RPMI7951 (cell line): ENCODE measurements at regions not wholly inside any gene's neighbourhood (a gene's known extent, or its start where the extent isn't known, plus 50 kb on each side); places are given as distances from the start of the nearest gene placed in this dataset.

Source experiments
- DNase-seq: peaks from one replicate; pipeline ENCODE4 v3.0.0-alpha.2; 2012; ENCODE audit warnings: low read depth

DNA sequence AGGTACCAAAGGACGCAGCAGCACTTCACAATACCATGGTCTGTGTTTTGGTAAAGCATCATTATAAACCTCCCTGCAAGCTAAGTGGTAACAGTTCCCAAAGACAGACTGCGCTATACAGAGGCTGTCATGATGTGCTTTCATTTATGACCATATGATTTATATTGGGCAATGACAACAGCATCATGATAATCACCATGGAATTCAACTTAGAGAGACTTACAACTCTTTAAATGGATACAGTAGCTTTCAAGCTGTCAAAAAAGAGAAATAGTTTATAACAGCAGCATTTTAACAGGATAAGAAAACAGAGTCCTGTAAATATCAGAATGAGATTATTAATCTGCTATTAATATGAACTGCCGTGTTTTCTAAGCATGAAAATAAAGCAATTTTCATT lies 341.7 kb downstream of the GPR37 start:
- DNase-seq: no peak

DNA sequence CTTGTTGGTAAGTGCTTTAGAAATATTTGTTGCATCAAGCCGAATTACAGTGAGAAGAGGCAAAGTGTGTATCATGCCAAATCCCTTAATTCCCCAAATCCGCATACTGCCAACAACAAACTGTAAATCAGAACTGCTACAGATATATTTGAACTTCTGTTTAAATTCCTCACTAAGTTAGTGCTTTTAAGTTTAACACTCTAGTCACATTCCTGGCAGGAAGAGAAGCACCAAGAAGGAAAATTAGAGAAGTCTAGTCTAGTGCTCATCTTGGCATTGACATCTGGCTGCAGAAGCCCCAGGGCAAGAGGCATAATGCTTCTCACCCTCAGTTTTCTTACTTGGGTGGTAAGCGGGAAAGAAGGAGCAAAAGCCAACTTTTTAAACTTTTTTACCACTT lies 343.5 kb downstream of the GPR37 start:
- no peak for DNase-seq

DNA sequence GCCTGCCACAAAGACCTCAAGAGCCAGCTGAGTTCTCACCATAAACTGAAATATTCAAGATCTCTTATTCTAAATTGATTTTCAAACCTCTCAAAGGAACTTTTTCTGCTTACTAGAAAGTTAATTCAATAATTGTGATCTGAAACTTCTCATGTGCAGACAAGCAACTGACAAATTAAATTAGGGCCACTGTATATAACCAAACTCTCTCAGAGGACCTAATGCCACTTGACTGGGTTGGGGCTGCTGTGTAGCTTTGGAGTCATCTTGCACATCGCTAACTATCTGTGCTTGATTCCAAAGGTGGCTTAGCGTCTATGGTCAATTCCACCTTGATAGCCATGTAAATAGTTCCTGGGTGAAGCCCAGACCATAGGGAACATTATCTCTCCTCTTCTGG lies 345.2 kb downstream of the GPR37 start:
- no peak for DNase-seq

DNA sequence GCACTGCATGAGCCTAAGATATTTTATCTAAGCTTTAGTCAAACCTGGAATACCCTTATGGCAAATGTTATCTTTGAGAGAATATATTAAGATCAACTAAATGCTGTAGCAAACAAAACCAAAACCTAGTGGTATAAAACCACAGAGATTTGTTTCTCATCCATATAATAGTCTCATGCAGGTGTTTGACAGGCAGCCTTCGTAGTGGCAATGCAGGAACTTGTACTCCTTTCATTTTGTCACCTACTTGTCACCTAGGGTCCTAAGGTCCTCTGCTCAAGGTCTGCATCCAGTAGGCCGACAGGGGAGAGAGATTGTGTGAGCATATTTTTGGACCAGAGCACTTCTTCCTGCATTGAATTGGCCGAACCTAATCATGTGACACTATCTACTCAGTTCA lies 352.6 kb downstream of the GPR37 start:
- DNase-seq: no peak

DNA sequence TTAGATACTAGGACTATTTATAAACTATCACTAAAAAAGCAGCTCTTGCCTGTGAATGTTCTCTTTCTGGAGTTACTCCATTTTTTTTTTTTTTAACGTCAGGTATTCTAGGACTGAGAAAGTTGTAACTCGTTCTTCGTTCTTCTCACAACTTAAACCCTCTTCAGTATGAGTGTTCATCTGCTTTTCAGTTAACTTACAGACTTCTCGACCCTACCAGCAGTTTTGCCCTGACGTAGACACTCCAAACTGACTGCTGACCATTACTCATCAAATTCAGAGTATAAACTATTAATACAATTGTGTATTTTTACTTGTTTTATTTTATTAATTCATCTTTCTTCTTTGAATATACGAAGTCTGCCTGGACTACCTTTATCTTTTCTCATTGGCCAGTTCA lies 353.1 kb downstream of the GPR37 start:
- DNase-seq: no peak

DNA sequence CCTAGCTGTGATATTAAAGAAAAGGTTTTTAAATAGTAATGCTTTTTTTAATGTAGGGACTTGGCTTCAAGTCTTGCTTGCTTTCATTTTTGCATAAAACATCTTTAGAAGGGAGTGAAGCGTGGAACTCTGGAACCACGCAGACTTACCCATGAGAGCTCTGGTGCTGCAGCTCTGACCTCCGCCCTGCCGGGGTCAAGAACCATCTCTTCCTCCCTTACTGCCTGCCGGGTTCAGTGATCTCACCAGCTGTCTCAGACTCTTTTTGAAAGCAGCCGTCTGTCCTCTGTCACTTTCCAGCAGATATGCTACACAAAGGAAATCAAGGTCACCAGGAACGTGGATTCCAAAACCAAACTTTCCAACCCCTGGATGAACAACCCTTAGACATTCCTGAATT lies 353.8 kb downstream of the GPR37 start:
- DNase-seq: no peak

DNA sequence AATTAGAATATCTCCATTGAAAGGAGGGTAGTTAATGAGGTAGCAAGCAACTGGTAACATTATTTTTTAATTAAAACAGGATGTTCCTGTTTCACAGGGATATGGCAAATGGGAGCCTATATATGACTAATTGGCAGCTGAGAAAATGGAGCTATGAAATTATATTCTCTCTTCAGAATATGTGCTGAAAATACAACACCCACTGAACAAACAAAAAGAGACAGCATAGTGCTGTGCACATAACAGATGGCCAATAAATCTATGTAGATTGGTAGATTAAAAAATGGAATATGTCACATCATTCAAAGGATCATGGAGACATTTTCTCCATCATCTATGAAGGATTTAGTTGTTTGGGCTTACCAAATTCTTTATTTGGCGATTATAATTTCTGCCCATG lies 362.0 kb downstream of the GPR37 start:
- DNase-seq: no peak

DNA sequence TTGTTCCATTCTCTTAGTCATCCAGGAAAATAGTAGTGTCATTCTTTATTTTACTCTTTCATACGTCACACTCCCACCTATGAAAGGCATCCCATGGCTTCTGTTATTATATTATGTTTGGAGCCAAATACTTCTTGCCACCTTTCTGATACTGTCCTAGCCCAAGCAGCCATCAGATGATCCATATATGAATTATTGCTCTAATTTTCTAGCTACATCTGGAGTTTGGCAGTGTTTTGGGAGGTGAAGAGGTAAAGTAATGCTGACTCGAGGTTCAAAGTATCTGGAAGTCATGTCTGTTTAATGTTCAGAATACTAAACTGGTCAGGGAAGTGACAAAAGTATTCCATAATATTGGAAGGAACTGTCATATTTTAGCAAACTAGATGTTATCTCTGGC lies 362.5 kb downstream of the GPR37 start:
- no peak for DNase-seq

DNA sequence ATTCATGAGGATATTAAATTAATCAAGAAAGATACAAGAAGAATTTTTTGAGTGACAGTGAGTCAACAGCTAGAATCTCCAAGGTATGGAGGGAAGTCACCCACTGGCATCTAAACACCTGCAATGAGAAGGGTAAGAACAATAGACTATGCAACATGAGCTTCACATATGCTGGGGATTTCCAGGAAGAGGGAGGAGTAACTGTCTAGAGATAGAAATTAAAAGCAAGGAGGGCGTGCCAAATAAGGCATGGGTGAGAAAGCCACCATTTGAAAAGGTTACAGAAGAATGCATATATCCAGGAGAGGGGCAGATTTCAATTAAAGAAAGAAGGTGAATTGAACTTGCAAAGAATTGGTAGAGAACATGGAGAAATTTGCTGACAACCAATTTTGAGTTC lies 365.7 kb downstream of the GPR37 start:
- no peak for DNase-seq

DNA sequence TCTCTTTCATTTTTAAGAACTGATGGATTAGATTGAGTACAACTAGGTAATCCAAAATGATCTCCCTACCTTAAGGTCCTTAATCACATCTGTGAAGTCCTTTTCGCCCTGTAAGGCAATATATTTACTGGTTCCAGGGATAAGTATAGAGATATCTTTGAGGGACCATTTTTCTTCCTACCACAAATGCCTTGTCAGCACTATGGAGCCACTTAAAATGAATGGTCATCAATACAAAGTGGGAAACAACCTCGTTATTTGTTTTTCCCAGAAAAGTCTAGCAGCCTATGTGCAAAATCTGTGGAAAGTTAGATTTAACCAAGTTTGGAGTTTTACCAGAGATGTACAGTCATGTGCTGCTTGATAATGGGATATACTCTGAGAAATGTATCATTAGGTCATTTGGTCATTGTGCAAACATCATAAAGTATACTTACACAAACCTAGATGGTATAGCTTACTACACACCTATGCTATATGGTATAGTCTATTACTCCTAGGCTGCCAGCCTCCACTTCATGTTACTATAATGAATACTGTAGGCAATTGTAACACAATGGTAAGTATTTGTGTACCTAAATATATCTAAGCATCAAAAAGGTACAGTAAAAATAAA lies 366.2 kb upstream of the TMEM229A start:
- no peak for DNase-seq

DNA sequence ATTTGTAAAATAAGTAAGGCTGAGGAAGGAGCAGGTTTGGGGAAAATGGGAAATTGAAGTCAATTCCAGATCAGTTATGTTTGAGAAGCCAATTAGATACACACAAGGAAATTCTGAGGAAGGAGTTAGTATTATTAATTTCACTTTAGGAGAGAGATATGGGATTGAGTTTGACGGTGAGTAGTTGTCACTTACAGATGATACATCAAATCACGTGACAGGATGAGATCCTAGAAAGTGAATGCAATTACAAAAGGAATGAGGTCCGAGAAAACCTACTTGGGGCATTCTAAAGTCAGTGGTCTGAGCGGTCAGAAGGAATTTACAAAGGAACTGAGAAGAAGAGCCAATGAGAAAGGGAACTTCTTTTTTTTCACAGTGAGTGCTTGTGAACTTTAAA lies 364.3 kb upstream of the TMEM229A start:
- no peak for DNase-seq

DNA sequence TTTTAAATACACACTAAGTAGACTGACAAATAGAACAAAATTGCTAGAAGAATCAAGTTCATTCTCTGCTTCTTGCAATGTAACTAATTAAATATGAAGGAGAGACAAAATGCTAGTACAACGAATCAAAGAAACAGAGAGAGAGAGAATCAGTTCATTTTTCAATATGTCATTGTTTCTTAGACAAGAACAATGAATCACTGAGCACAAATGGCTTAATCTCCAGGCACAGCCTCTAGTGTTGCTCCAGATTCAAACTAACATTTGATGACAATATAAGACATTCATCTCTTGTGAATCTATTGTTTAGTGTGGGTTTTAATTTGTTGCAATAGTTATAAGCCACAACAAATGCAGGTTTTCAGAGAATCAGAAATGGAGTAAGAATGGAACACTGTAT lies 357.4 kb upstream of the TMEM229A start:
- no peak for DNase-seq

DNA sequence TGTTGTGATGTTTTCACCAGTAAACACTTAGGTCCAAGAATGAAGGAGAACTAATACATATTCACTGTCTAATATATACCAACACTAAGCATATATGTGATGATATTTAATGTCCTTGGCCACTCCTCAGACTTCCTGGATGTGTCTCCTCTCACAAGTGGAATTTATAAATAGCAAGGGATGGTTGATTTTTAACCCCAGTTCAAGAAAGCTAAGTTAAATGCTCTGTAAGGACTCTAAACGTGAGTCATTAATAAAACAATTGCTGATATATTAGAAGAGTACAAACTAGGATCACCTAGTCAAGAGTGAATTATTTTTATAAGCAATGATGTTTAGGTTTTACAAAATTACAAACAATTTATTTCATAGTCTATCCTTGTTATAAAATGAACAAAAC lies 355.9 kb upstream of the TMEM229A start:
- no peak for DNase-seq

DNA sequence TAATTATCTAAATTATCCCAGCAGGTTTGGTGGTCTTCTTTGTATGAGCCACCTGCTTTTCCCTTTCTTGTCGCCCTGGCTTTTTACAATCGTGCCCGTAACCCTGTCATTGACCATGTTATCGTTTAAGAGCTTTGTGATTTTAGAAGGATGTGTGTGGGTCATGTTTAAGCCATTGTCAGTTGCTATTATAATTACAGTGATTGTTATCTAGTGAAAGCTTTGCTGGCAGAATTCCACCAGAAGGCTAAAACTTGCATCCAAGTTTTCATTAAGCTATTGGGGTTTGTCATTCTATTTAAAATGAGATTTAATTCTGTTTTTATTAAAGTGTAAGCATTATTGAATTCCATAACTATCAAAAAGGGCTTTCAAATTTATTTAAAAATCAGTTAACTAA lies 354.2 kb upstream of the TMEM229A start:
- no peak for DNase-seq

DNA sequence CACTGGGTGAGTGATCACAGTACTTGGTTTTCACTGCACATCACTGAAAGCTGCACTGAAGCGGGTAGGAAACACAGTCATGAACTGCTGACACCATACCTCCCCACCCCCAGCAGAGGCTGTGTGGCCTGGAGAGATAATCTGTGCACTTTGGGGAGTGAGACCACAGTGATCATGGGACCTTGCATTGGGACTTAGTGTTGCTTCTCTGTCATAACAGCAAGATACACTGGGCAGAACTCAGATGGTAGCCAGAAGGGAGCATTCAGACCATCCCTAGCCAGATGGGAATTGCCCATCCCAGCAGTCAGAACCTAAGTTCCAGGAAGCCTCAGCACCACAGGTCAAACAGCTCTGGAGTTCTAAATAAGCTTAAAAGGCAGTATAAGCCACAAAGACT lies 346.4 kb upstream of the TMEM229A start:
- DNase-seq: no peak

DNA sequence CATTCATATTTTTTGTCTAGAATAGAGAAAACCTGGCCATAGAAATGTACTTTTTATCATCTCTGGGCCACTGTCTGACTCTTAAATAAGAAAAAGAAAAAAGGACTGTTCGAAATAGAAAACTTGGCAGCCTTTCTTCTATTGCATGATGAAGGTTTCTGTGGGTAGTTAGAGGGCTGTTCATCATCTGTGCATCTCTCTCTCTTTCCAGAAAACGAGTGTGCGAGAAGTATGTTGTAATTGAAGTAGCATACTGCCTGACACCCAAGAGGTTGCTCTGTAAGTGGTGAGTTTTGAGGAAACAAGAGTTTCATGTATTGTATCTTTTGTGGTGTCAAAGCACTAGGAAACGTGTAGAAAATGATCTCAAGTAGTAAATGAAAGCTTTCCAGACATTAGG lies 343.2 kb upstream of the TMEM229A start:
- no peak for DNase-seq

DNA sequence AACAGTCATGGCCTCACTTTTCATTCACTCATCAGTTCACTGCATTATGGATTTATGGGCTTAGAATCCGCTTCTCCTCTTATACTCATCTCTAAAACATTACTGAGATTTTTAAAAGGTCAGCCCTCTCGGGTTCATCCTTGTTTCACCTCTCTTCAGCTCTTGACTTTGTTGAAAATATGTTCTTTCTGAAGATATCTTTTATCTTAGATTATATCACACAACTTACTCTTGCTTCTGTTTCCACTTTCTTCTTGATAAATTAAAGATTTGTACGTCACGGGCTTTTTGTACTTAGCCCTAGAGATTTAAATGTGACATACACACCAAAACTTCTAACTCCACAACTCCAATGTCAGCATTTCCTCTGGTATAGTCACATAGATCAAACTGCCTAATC lies 342.5 kb upstream of the TMEM229A start:
- no peak for DNase-seq

DNA sequence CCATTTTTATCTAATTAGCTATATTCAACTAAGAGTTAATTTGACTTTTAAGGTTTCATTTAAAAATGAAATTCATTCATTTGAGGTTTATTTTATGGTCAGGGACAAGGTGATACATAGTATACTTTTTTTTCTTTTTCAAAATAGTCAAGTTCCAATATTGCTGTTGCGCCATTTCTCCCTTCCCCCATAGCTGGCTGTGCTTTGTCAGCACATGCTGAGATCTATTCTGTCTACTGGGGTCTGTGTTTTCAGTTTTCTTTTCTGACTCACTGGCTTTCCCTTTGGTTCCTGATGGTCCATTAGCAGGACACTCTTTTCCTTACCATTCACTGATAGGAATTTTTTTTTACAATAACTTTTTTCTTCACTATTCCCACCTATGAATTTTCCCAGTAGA lies 336.4 kb upstream of the TMEM229A start:
- DNase-seq: no peak

DNA sequence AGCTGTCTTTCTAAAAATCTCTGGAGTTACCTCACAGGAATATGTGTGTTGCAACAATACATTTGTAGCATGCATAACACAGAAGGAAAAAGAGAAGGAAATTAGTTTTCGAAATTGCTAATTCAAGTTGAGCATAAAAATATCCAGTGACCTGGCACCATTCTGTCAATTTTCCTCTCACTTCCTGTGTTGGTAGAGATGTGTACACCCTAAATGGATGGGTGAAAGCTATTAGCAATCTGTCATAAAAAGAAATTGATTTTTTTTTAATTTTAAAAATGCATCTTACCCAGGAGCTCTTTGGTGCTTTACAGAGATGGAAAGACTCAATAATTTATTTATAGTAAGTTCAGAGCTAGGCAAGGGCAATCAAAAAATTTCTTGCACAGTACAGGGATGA lies 333.3 kb upstream of the TMEM229A start:
- DNase-seq: no peak

DNA sequence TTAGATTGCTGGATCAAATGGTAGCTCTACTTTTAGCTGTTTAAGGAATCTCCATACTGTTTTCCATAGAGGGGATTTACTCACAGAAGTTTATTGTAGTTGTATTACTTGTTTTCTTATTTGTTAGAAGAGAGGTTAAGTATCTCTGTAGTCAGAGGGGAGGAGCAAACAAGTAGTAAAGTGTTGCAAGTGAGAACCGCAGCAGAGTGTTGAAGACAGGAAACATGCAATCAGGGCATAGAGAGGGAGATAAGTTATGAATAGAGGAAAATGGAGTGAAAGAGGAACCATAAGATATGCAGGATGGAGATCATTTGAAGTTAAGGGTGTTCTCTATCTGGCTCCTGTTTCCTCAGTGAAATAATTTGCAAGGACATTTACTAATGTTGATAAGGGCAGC lies 331.4 kb upstream of the TMEM229A start:
- no peak for DNase-seq

DNA sequence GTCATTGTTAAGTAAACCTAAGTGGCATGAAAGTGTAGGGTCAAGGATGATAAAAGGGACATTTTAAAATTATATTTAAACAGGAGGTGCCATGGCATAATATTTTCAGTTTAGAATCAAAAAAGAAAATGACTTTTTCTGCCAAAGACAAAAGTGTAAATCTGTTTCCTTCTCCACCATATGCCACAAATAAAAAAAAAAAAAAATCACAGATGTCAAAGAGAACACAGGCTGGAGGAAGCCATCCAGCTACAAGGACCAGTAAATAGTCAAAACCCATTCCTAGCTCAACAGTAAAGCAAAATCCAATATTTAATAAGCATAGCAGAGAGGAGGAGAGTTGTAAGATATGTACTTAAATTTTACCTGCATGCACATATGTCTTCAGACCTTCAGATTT lies 321.3 kb upstream of the TMEM229A start:
- no peak for DNase-seq

DNA sequence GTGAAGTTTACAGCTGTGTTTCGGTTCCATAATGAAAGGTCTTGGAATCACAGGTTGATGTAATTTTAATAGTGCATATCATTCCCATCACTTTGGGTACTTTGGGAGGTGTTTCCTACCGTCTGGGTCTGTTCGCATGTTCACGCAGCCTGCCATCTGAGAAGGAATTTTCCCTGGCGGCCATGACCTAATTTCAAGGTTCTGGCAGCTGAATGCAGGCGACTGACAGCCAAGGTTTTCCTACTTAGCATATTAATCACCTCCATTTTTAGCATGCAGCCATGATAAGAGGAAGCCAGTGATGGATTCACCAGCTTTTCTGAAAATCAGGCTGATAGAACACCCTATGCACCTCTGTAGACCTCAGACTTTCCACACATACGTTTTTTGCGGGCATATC lies 319.1 kb upstream of the TMEM229A start:
- DNase-seq: no peak

DNA sequence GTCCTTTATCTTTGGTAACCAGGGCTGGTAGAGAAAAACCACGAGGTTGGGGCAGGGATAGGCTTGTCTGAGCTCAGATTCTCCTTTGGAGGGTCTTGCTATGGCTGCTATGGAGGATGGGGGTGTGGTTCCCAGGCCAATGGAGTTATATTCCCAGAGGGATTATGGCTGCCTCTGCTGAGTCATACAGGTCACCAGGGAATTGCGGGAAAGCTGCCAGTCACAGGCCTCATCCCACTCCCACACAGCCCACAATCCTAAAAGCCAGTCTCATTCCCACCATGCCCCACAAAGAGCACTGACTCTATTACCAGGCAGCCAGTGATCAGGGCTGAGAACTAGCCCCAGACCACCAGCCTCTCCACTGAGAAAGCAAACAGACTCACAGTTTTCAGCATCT lies 316.6 kb upstream of the TMEM229A start:
- no peak for DNase-seq

DNA sequence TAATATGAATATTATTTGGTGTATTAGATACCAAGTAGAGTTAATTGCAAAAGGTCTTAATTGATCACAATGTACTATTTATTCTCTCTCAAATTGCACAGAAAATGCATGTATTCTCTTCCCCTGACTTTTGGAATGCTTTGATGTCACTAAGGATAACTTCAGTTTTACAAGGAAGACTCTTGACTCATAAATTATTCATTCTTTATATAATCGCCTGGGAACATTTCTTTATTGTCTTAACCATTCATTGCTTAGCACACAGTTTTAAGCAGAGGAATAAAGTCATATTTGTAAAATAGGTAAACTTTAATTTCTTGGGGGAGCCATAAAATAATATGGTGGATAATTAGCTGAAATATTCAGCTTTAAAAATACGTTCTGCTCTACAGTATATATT lies 306.0 kb upstream of the TMEM229A start:
- DNase-seq: no peak
